Stimulated activated CD4-positive, alpha-beta T cell treated with anti-CD3 and anti-CD28 coated beads, Interleukin-1b, Interleukin-23, amount 100 ng/mL, for 4 hours (primary cell): ENCODE measurements at regions not wholly inside any gene's neighbourhood (a gene's known extent, or its start where the extent isn't known, plus 50 kb on each side); places are given as distances from the start of the nearest gene placed in this dataset.

Source experiments
- DNase-seq, 2 donors: peaks; one replicate each; pipeline ENCODE4 v3.0.0-alpha.2; 2020; ENCODE audit warnings: low read depth in 2 of 2

- no peak for DNase-seq
Observed at GRCh38 chr22:48434868-48435250, 1392.8 kb downstream of the BRD1 start.

- DNase-seq, result no peak
Observed at GRCh38 chr22:48434156-48434867, 1393.4 kb downstream of the BRD1 start.

- no peak for DNase-seq
Observed at GRCh38 chr22:48433647-48434046, 1394.0 kb downstream of the BRD1 start.

- DNase-seq, result no peak
Observed at GRCh38 chr22:48432781-48433518, 1394.7 kb downstream of the BRD1 start.

- DNase-seq, result no peak
Observed at GRCh38 chr22:48431536-48432315, 1395.9 kb downstream of the BRD1 start.

- no peak for DNase-seq
Observed at GRCh38 chr22:48431014-48431413, 1396.7 kb downstream of the BRD1 start.

- DNase-seq, result no peak
Observed at GRCh38 chr22:48429446-48430020, 1398.1 kb downstream of the BRD1 start.

GRCh38 chr22:48428631-48429371 lies 1398.9 kb downstream of the BRD1 start:
- DNase-seq, result no peak

- DNase-seq, result no peak
Observed at GRCh38 chr22:48427731-48428211, 1399.9 kb downstream of the BRD1 start.

GRCh38 chr22:48426466-48427380 lies 1401.0 kb downstream of the BRD1 start:
- DNase-seq, result no peak

- DNase-seq, result no peak
Observed at GRCh38 chr22:48425641-48426040, 1402.0 kb downstream of the BRD1 start.

GRCh38 chr22:48425091-48425506 lies 1402.6 kb downstream of the BRD1 start:
- DNase-seq, result no peak

GRCh38 chr22:48424661-48425060 lies 1403.0 kb downstream of the BRD1 start:
- DNase-seq, result no peak

GRCh38 chr22:48424201-48424627 lies 1403.5 kb downstream of the BRD1 start:
- no peak for DNase-seq

- no peak for DNase-seq
Observed at GRCh38 chr22:48423481-48423911, 1404.2 kb downstream of the BRD1 start.

GRCh38 chr22:48422900-48423480 lies 1404.7 kb downstream of the BRD1 start:
- no peak for DNase-seq

- DNase-seq, result no peak
Observed at GRCh38 chr22:48418831-48419230, 1408.8 kb downstream of the BRD1 start.

GRCh38 chr22:48417225-48418070 lies 1410.2 kb downstream of the BRD1 start:
- DNase-seq, result no peak
